Mesodermal cell (in vitro differentiated cells): ENCODE measurements at regions not wholly inside any gene's neighbourhood (a gene's known extent, or its start where the extent isn't known, plus 50 kb on each side); places are given as distances from the start of the nearest gene placed in this dataset.

Experiments
- H3K27ac ChIP-seq: 2 replicates; pipeline ENCODE4 v1.7.0; 2013; ENCODE audit warnings: mild to moderate bottlenecking, low read depth, low read length, moderate library complexity; ENCODE audit not compliant: severe bottlenecking
- H3K36me3 ChIP-seq: 2 replicates; pipeline ENCODE4 v1.7.1; 2013; ENCODE audit warnings: mild to moderate bottlenecking, low read length, moderate library complexity; ENCODE audit not compliant: control insufficient read depth, insufficient read depth
- H3K4me1 ChIP-seq: one replicate; pipeline ENCODE4 v1.7.1; 2013; ENCODE audit warnings: mild to moderate bottlenecking, low read length; ENCODE audit not compliant: insufficient read depth, control insufficient read depth, poor library complexity, severe bottlenecking
- H3K4me3 ChIP-seq: 2 replicates; pipeline ENCODE4 v1.7.0; 2013; ENCODE audit warnings: low read length, control low read depth, mild to moderate bottlenecking; ENCODE audit not compliant: insufficient read depth, poor library complexity, severe bottlenecking; ENCODE audit errors: extremely low read depth
- H3K9me3 ChIP-seq: 2 replicates; pipeline ENCODE4 v1.7.1; 2013; ENCODE audit warnings: mild to moderate bottlenecking, low read length, moderate library complexity; ENCODE audit not compliant: control insufficient read depth
- WGBS, 2 experiments: methylation state at CpG; one replicate each; pipeline ENCODE4 v1.1.5; 2013; ENCODE audit warnings: missing lambda C conversion rate in 2 of 2; ENCODE audit not compliant: insufficient coverage in 2 of 2; 5-methylcytosine and 5-hydroxymethylcytosine counted together

GRCh38 chr6:99219788-99220187 lies 129.7 kb downstream of the FAXC start:
- WGBS, 2 experiments = 33 to 44% methylated on average over 3 to 4 of the region's 4 CpGs
- Histone ChIP-seq H3K27ac (no peak overlapping the region), H3K4me3 (no peak overlapping the region), H3K9me3 (no peaks in the 10 kb centered on the region), H3K4me1 (no peaks in the 10 kb centered on the region), H3K36me3 (no peaks in the 10 kb centered on the region)

- H3K9me3 ChIP-seq = no peaks in the 10 kb centered on the region
- no peak overlapping the region for H3K27ac ChIP-seq
- WGBS, 2 experiments = 50 to 65% methylated on average over 5 of the region's 6 CpGs
- no peaks in the 10 kb centered on the region for H3K36me3 ChIP-seq
- H3K4me1 ChIP-seq = no peaks in the 10 kb centered on the region
- no peak overlapping the region for H3K4me3 ChIP-seq
Measured at GRCh38 chr6:99216959-99217358, 132.5 kb downstream of the FAXC start.

GRCh38 chr6:99195986-99196655 lies 153.4 kb downstream of the FAXC start:
- Histone ChIP-seq H3K4me3 (no peak overlapping the region), H3K9me3 (no peaks in the 10 kb centered on the region), H3K27ac (no peak overlapping the region), H3K36me3 (no peaks in the 10 kb centered on the region), H3K4me1 (no peaks in the 10 kb centered on the region)
- WGBS, 2 experiments = 100% methylated on average over 1 of the region's 2 CpGs; no CpG with 5 or more reads in 1 of the 2 experiments

GRCh38 chr6:99192561-99192960 lies 156.9 kb downstream of the FAXC start:
- no peak overlapping the region for H3K27ac ChIP-seq
- H3K4me3 ChIP-seq = no peak overlapping the region
- WGBS, 2 experiments = 91 to 100% methylated on average over 2 to 3 of the region's 4 CpGs
- H3K9me3 ChIP-seq = no peaks in the 10 kb centered on the region
- H3K36me3 ChIP-seq = no peaks in the 10 kb centered on the region
- H3K4me1 ChIP-seq = no peaks in the 10 kb centered on the region

GRCh38 chr6:99189823-99190721 lies 159.4 kb downstream of the FAXC start:
- Histone ChIP-seq H3K4me1 (peaks cover 3% of the 10 kb centered on the region), H3K36me3 (no peaks in the 10 kb centered on the region), H3K9me3 (no peaks in the 10 kb centered on the region), H3K27ac (no peak overlapping the region), H3K4me3 (no peak overlapping the region)
- WGBS, 2 experiments = 94 to 95% methylated on average over 3 to 6 of the region's 7 CpGs

GRCh38 chr6:99187429-99187828 lies 162.0 kb downstream of the FAXC start:
- Histone ChIP-seq H3K4me1 (peaks cover 3% of the 10 kb centered on the region), H3K4me3 (no peak overlapping the region), H3K27ac (no peak overlapping the region), H3K36me3 (no peaks in the 10 kb centered on the region), H3K9me3 (no peaks in the 10 kb centered on the region)
- 82 to 90% methylated on average over 1 to 2 of the region's 2 CpGs for WGBS, 2 experiments

GRCh38 chr6:99186417-99186816 lies 163.1 kb downstream of the FAXC start:
- peaks cover 1% of the 10 kb centered on the region for H3K9me3 ChIP-seq
- no peak overlapping the region for H3K4me3 ChIP-seq
- H3K27ac ChIP-seq = no peak overlapping the region
- WGBS, 2 experiments = 80% methylated on average over 1 of the region's 2 CpGs; no CpG with 5 or more reads in 1 of the 2 experiments
- H3K4me1 ChIP-seq = peaks cover 3% of the 10 kb centered on the region
- no peaks in the 10 kb centered on the region for H3K36me3 ChIP-seq

- Histone ChIP-seq H3K4me3 (no peak overlapping the region), H3K27ac (no peak overlapping the region), H3K36me3 (no peaks in the 10 kb centered on the region), H3K9me3 (peaks cover 4% of the 10 kb centered on the region), H3K4me1 (peaks cover 3% of the 10 kb centered on the region)
- 84 to 100% methylated on average over 1 to 3 of the region's 5 CpGs for WGBS, 2 experiments
Measured at GRCh38 chr6:99185525-99185924, 163.9 kb downstream of the FAXC start.

GRCh38 chr6:99184696-99185095 lies 164.8 kb downstream of the FAXC start:
- Histone ChIP-seq H3K36me3 (no peaks in the 10 kb centered on the region), H3K4me1 (peaks cover 3% of the 10 kb centered on the region), H3K9me3 (peaks cover 7% of the 10 kb centered on the region), H3K27ac (no peak overlapping the region), H3K4me3 (no peak overlapping the region)
- WGBS, 2 experiments = 100% methylated on average over 1 of the region's 2 CpGs; no CpG with 5 or more reads in 1 of the 2 experiments

GRCh38 chr6:99183066-99183465 lies 166.4 kb downstream of the FAXC start:
- Histone ChIP-seq H3K36me3 (no peaks in the 10 kb centered on the region), H3K27ac (no peak overlapping the region), H3K4me1 (peaks cover 3% of the 10 kb centered on the region), H3K9me3 (peaks cover 7% of the 10 kb centered on the region), H3K4me3 (no peak overlapping the region)
- WGBS, 2 experiments = no CpG with 5 or more reads among the region's 1 CpG

- peaks cover 7% of the 10 kb centered on the region for H3K9me3 ChIP-seq
- no CpG with 5 or more reads among the region's 1 CpG for WGBS, 2 experiments
- H3K4me1 ChIP-seq = no peaks in the 10 kb centered on the region
- H3K27ac ChIP-seq = no peak overlapping the region
- no peak overlapping the region for H3K4me3 ChIP-seq
- no peaks in the 10 kb centered on the region for H3K36me3 ChIP-seq
Measured at GRCh38 chr6:99181174-99181573, 168.3 kb downstream of the FAXC start.
